ENCODE measurements at regions not wholly inside any gene's neighbourhood (a gene's known extent, or its start where the extent isn't known, plus 50 kb on each side); places are given as distances from the start of the nearest gene placed in this dataset.

DNA sequence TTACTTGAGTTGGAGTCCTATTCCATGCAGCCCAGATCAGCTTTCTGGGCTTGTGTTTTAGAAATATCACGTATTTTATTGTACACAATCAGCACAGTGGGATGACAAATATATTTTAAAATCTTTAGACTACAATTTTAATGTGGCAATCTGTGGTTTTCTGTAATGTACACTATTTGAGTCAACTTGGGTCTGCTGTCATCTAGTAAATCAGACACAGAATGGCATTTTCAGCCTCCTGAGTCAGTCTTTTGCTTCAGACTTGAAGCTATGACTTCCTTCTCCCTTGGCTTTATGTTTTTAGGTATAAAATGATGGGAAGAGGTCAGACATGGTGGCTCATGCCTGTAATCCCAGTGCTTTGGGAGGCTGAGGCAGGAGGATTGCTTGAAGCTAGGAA, 232.1 kb downstream of the NECTIN3 start:
- peak; percentile 68 for DNase-seq
- Mint-ChIP-seq H3K4me1 (ENCODE audit: low read depth) (peaks cover 38% of the 10 kb centered on the region), H3K27me3 (ENCODE audit: insufficient read depth) (peaks cover 1% of the 10 kb centered on the region), H3K9me3 (no peaks in the 10 kb centered on the region), H3K27ac (no peak overlapping the region), H3K36me3 (ENCODE audit: low read depth) (no peaks in the 10 kb centered on the region), H3K4me3 (no peak overlapping the region)
- TF ChIP-seq CTCF (IDR thresholded peaks at IDR 0.05) = no peak

DNA sequence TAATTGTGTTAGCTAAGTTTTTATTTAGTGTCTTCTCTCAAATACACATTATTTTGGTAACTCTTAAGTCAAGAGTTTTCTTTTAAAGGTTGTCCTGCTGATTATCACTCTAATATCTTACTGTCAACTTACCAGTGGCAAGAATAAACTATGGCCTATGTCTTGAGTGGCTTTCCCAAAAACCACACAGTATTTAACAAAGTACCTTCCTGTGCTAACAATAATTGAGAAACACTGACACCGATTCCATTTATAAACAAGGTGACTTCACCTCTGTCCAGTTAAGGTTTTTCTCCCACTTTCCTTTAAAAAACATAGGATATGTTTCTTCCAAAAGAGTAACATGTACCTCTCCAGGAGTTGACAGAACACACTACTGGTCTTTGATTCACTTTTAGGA, 234.3 kb upstream of the CD96 start:
- no peak for TF ChIP-seq CTCF (IDR thresholded peaks at IDR 0.05)
- Mint-ChIP-seq H3K27me3 (ENCODE audit: insufficient read depth) (no peaks in the 10 kb centered on the region), H3K4me3 (no peak overlapping the region), H3K9me3 (no peaks in the 10 kb centered on the region), H3K4me1 (ENCODE audit: low read depth) (peaks cover 24% of the 10 kb centered on the region), H3K27ac (no peak overlapping the region), H3K36me3 (ENCODE audit: low read depth) (no peaks in the 10 kb centered on the region)
- no peak for DNase-seq

GRCh38 chr3:111311126-111311525, 230.9 kb upstream of the CD96 start:
- peaks cover 10% of the 10 kb centered on the region for H3K4me1 Mint-ChIP-seq (ENCODE audit: low read depth)
- H3K9me3 Mint-ChIP-seq = no peaks in the 10 kb centered on the region
- no peaks in the 10 kb centered on the region for H3K27me3 Mint-ChIP-seq (ENCODE audit: insufficient read depth)
- H3K36me3 Mint-ChIP-seq (ENCODE audit: low read depth) = no peaks in the 10 kb centered on the region
- TF ChIP-seq CTCF (IDR thresholded peaks at IDR 0.05) = no peak
- no peak for DNase-seq
- H3K27ac Mint-ChIP-seq = no peak overlapping the region
- no peak overlapping the region for H3K4me3 Mint-ChIP-seq

DNA sequence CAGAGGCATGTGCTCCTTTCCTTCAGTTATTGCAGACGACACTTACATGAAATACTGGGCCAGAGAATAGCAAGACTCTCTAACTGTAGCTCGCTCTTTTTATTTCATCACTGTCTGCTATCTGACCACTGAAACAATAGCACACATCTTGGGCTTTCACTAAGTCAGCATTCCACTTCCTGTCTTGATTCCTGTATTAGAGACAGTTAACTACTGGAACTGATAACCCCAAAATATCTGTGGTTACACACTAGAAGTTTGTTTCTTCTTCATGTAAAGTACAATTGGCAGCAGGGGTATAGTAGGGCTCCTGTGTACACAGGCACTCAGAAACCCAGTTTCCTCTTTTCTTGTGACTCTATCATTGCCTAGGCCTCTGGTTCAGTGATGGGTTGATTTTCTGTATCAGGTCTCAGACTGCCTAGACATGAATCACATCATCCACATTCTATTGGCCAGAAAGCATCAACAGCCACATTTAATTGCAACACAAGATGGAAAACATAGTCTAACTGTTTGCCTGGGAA, 230.2 kb upstream of the CD96 start:
- H3K27ac Mint-ChIP-seq = no peak overlapping the region
- H3K27me3 Mint-ChIP-seq (ENCODE audit: insufficient read depth) = no peaks in the 10 kb centered on the region
- no peaks in the 10 kb centered on the region for H3K9me3 Mint-ChIP-seq
- H3K4me1 Mint-ChIP-seq (ENCODE audit: low read depth) = peaks cover 10% of the 10 kb centered on the region
- H3K4me3 Mint-ChIP-seq = no peak overlapping the region
- TF ChIP-seq CTCF (IDR thresholded peaks at IDR 0.05) = no peak
- no peak for DNase-seq
- H3K36me3 Mint-ChIP-seq (ENCODE audit: low read depth) = no peaks in the 10 kb centered on the region

DNA sequence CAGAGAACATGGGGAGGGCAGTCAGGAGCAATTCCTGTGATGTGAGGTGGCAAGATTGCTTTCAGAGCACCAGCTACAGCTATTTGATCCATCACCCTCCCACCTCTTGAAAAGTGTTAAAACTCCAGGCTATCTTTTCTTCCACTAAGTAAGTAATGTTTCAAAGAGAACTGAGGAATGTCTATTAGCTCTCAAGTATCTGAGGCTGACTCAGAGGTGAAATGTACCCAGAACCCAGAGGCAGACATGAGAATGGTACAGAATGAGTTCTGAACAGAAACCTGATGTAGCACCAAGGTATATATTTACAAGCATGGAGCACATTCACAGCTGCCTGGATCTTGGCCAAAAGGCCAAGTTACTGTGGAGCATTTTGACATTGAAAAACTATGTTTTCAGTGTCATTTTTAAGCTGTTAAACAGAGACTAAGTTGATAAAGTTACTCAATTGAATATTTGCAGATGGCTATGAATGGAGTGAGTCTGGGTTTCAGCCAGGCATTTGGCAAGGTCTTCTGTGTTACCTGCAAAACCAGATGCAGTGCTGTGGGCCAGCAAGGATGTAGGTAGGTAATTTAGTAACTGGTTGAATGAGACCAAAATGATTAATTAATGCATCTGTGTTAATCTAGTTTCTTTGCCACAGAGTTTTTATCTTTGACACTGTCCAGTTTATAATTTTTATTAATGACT, 227.7 kb upstream of the CD96 start:
- DNase-seq = no peak

More for the DNA sequence above, 227.7 kb upstream of the CD96 start:
- Mint-ChIP-seq H3K27ac (no peak overlapping the region), H3K4me1 (ENCODE audit: low read depth) (peaks cover 10% of the 10 kb centered on the region), H3K4me3 (no peak overlapping the region), H3K27me3 (ENCODE audit: insufficient read depth) (no peaks in the 10 kb centered on the region), H3K9me3 (no peaks in the 10 kb centered on the region), H3K36me3 (ENCODE audit: low read depth) (no peaks in the 10 kb centered on the region)
- no peak for TF ChIP-seq CTCF (IDR thresholded peaks at IDR 0.05)
